Endothelial cell of umbilical vein (primary cell): ENCODE measurements at regions not wholly inside any gene's neighbourhood (a gene's known extent, or its start where the extent isn't known, plus 50 kb on each side); places are given as distances from the start of the nearest gene placed in this dataset.

Source experiments
- BruUV-seq: library from RNA; stranded (reverse); fragments of 400-500 nt; replicated peaks from 2 replicates; lab custom pipeline; 2021; lab: Mats Ljungman, UMichigan
- CTCF ChIA-PET: fragments of 300-600, 350-600 bp; sonication (Branson Sonifier 250); formaldehyde crosslinking; loops from one replicate; lab custom pipeline; 2021; ENCODE audit warnings: antibody characterized with exemption, inconsistent platforms; lab: Charles Lee
- POLR2A ChIA-PET: fragments of 300-600, 350-600 bp; sonication (Branson Sonifier 250); formaldehyde crosslinking; loops from one replicate; lab custom pipeline; 2021; ENCODE audit warnings: antibody characterized with exemption, inconsistent platforms; lab: Charles Lee
- DNase-seq: peaks from one replicate; pipeline ENCODE4 v3.0.0-alpha.2; 2011; ENCODE audit warnings: low read depth, low spot score
- FAIRE-seq: peaks from 2 replicates; lab custom pipeline; 2011; peaks lifted over from hg19 to GRCh38; lab: Jason Lieb, UNC
- H2AFZ ChIP-seq: 2 replicates; pipeline ENCODE4 v1.6.0; 2012; ENCODE audit warnings: low read depth, low read length, control low read depth, inconsistent platforms
- H3K27ac ChIP-seq: 2 replicates; pipeline ENCODE4 v1.5.1; 2011; ENCODE audit warnings: low read depth, mild to moderate bottlenecking, control low read depth, low read length, moderate library complexity; ENCODE audit not compliant: insufficient read depth
- H3K27me3 ChIP-seq, 2 experiments: 2 replicates each; pipeline versions ENCODE4 v1.6.0 to v1.6.1; 2011; ENCODE audit warnings: low read length in 2 of 2, mixed read lengths in 1 of 2; ENCODE audit not compliant: control insufficient read depth in 2 of 2, insufficient read depth in 2 of 2
- H3K36me3 ChIP-seq, 2 experiments: 2 replicates in 1 of 2; 3 replicates in 1 of 2; pipeline ENCODE4 v1.5.1; 2011; ENCODE audit warnings: low read length in 2 of 2, mild to moderate bottlenecking in 1 of 2, moderate library complexity in 1 of 2; ENCODE audit not compliant: control insufficient read depth in 2 of 2, insufficient read depth in 2 of 2; ENCODE audit errors: extremely low read depth in 1 of 2
- H3K4me1 ChIP-seq: 3 replicates; pipeline ENCODE4 v1.5.1; 2011; ENCODE audit warnings: mild to moderate bottlenecking, low read length; ENCODE audit not compliant: control insufficient read depth, insufficient read depth; ENCODE audit errors: extremely low read depth
- H3K4me2 ChIP-seq: 2 replicates; pipeline ENCODE4 v1.6.1; 2011; ENCODE audit warnings: low read length, control low read depth, mixed read lengths; ENCODE audit not compliant: insufficient read depth
- H3K4me3 ChIP-seq, 3 experiments: fragments of 200-600 bp in 1 of 3; sonication (generic), shearing (Covaris generic) in 1 of 3; replicated peaks in 1 of 3; 2 replicates each; pipeline ENCODE4 v1.5.1; 2011 to 2016; ENCODE audit warnings: control low read depth in 3 of 3, low read length in 3 of 3, mild to moderate bottlenecking in 2 of 3, inconsistent platforms in 1 of 3, low read depth in 1 of 3, moderate library complexity in 1 of 3; ENCODE audit not compliant: insufficient read depth in 1 of 3
- H3K79me2 ChIP-seq: 2 replicates; pipeline ENCODE4 v1.6.0; 2012; ENCODE audit warnings: low read length, inconsistent platforms; ENCODE audit not compliant: control insufficient read depth, insufficient read depth
- H3K9ac ChIP-seq: replicated peaks from 2 replicates; pipeline ENCODE3; 2011; ENCODE audit warnings: low read length, control low read depth; ENCODE audit not compliant: insufficient read depth; ENCODE audit errors: extremely low read depth
- H3K9me1 ChIP-seq: replicated peaks from 3 replicates; pipeline ENCODE4 v1.6.0; 2011; ENCODE audit warnings: mild to moderate bottlenecking, low read length; ENCODE audit not compliant: control insufficient read depth, insufficient read depth; ENCODE audit errors: extremely low read depth
- H3K9me3 ChIP-seq: replicated peaks from 2 replicates; pipeline ENCODE4 v1.5.1; 2012; ENCODE audit warnings: low read length, inconsistent platforms; ENCODE audit not compliant: control insufficient read depth, insufficient read depth
- H4K20me1 ChIP-seq: replicated peaks from 2 replicates; pipeline ENCODE3; 2011; ENCODE audit warnings: mild to moderate bottlenecking, low read length; ENCODE audit not compliant: control insufficient read depth, insufficient read depth; ENCODE audit errors: extremely low read depth
- EZH2 ChIP-seq: IDR thresholded peaks from 2 replicates; pipeline ENCODE4 v1.6.1; 2012; ENCODE audit warnings: borderline replicate concordance, low read depth, mild to moderate bottlenecking, moderate library complexity, low read length, inconsistent platforms; ENCODE audit not compliant: severe bottlenecking
- FOS ChIP-seq: IDR thresholded peaks from 2 replicates; pipeline ENCODE4 v1.6.1; 2011; ENCODE audit warnings: mild to moderate bottlenecking, low read length, moderate library complexity, borderline replicate concordance; ENCODE audit not compliant: insufficient read depth
- GATA2 ChIP-seq: IDR thresholded peaks from 2 replicates; pipeline ENCODE4 v1.7.0; 2011; ENCODE audit warnings: low read depth, mild to moderate bottlenecking, moderate library complexity, mixed read lengths, low read length; ENCODE audit not compliant: insufficient read length, insufficient read depth
- JUN ChIP-seq: IDR thresholded peaks from 2 replicates; pipeline ENCODE4 v1.6.1; 2011; ENCODE audit warnings: borderline replicate concordance, low read depth; ENCODE audit not compliant: insufficient read length, insufficient read depth
- MAX ChIP-seq: IDR thresholded peaks from 2 replicates; pipeline ENCODE4 v1.6.1; 2011; ENCODE audit not compliant: insufficient read depth, insufficient read length
- MYC ChIP-seq: IDR thresholded peaks from one replicate; pipeline ENCODE4 v1.6.1; 2011; ENCODE audit warnings: mild to moderate bottlenecking, low read depth, low read length
- POLR2A ChIP-seq: IDR thresholded peaks from 2 replicates; pipeline ENCODE4 v1.6.1; 2012; ENCODE audit warnings: low read depth, mild to moderate bottlenecking, control low read depth, low read length
- POLR2AphosphoS5 ChIP-seq: IDR thresholded peaks from 2 replicates; pipeline ENCODE4 v1.6.1; 2012; ENCODE audit warnings: low read depth, mild to moderate bottlenecking, control low read depth, low read length, moderate library complexity; ENCODE audit not compliant: insufficient read depth
- dilution Hi-C: fragments of 300-500 bp; cut with MboI; formaldehyde crosslinking; loops from one replicate; pipeline ENCODE4 v1.15.0; 2019; ENCODE audit warnings: low sequenced_read_pairs; ENCODE audit not compliant: extremely low pct_ligation_motif_present
- intact Hi-C: fragments of 100-400 bp; cut with micrococcal nuclease; formaldehyde crosslinking; loops from one replicate; pipeline ENCODE4 v1.10.0; 2022
- TF ChIP-seq, protein P1 (sequence below), 2 donors: IDR thresholded peaks; 1 replicate in 1 of 2; 2 replicates in 1 of 2; pipeline ENCODE4 v1.5.1; 2011; ENCODE audit warnings: low read length in 2 of 2, mild to moderate bottlenecking in 2 of 2, moderate library complexity in 2 of 2, control low read depth in 1 of 2, inconsistent platforms in 1 of 2, low read depth in 1 of 2; ENCODE audit not compliant: insufficient read depth in 1 of 2; ENCODE audit errors: extremely low read depth in 1 of 2

GRCh38 chr2:241988146-241988545, 118.6 kb downstream of the RTP5 start:
- Histone ChIP-seq H3K4me1 (no peaks in the 10 kb centered on the region), H3K4me3 (no peak overlapping the region), H3K36me3 (no peaks in the 10 kb centered on the region), H3K79me2 (no peaks in the 10 kb centered on the region), H3K4me2 (no peak overlapping the region), H3K9me3 (no peaks in the 10 kb centered on the region), H3K27ac (no peak overlapping the region), H3K9ac (no peak overlapping the region), H2AFZ (no peak overlapping the region), H3K9me1 (no peaks in the 10 kb centered on the region), H4K20me1 (no peaks in the 10 kb centered on the region), H3K27me3 (no peaks in the 10 kb centered on the region)
- intact Hi-C loops (no loop called here), dilution Hi-C loops (no loop called here)
- TF ChIP-seq, protein P1, sequence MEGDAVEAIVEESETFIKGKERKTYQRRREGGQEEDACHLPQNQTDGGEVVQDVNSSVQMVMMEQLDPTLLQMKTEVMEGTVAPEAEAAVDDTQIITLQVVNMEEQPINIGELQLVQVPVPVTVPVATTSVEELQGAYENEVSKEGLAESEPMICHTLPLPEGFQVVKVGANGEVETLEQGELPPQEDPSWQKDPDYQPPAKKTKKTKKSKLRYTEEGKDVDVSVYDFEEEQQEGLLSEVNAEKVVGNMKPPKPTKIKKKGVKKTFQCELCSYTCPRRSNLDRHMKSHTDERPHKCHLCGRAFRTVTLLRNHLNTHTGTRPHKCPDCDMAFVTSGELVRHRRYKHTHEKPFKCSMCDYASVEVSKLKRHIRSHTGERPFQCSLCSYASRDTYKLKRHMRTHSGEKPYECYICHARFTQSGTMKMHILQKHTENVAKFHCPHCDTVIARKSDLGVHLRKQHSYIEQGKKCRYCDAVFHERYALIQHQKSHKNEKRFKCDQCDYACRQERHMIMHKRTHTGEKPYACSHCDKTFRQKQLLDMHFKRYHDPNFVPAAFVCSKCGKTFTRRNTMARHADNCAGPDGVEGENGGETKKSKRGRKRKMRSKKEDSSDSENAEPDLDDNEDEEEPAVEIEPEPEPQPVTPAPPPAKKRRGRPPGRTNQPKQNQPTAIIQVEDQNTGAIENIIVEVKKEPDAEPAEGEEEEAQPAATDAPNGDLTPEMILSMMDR (IDR thresholded peaks at IDR 0.05; ENCODE audit: extremely low read depth in 1 of 2, insufficient read depth in 1 of 2, low read depth in 1 of 2, low read length in 2 of 2) = no peak
- TF ChIP-seq EZH2 (no peak), JUN (no peak), MYC (no peak), POLR2AphosphoS5 (no peak), GATA2 (no peak), FOS (no peak), MAX (no peak), POLR2A (no peak)
- no TSS peak for BruUV-seq
- DNase-seq (no peak), FAIRE-seq (no peak)
- CTCF ChIA-PET = no interaction called here
- POLR2A ChIA-PET = no interaction called here
